ENCODE measurements at regions not wholly inside any gene's neighbourhood (a gene's known extent, or its start where the extent isn't known, plus 50 kb on each side); places are given as distances from the start of the nearest gene placed in this dataset.

DNA sequence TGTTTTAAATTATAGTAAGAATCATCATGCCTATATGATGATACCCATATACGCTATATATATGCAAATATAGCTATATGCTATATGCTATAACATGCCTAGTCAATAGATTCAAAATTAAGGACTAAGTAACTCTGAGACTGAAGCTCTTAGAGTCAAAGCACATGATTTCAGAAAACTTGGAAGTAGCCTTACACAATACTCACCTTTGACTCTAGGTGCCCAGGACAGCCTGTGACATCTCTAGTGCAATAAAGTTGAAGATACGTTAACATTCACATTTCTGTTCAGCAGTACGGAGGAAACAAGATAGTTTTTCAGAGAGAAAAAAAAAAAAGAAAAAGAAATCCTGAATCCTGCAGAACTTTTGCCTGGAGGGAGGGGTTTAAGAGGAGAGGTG lies 149.7 kb upstream of the PIK3C3 start:
- Histone ChIP-seq H3K4me1 (ENCODE audit: control insufficient read depth in 2 of 2, insufficient read depth in 1 of 2, low read depth in 1 of 2, low read length in 2 of 2) (no peaks in the 10 kb centered on the region), H4K8ac (ENCODE audit: low read depth, low read length) (no peak overlapping the region), H3K79me1 (ENCODE audit: low read depth, low read length) (no peaks in the 10 kb centered on the region), H2BK12ac (ENCODE audit: low read length) (no peak overlapping the region), H3K23ac (ENCODE audit: low read depth, low read length, poor library complexity) (no peak overlapping the region), H2BK5ac (ENCODE audit: low read length) (no peak overlapping the region), H2AK5ac (ENCODE audit: low read depth, low read length) (no peak overlapping the region), H3K9me3 (replicated peaks in 1 of 2; ENCODE audit: control insufficient read depth in 2 of 2, insufficient read depth in 1 of 2, low read depth in 1 of 2, low read length in 2 of 2) (no peaks in the 10 kb centered on the region), H2BK120ac (ENCODE audit: low read depth, low read length) (no peak overlapping the region), H3K4me2 (ENCODE audit: insufficient read depth, low read length, poor library complexity, severe bottlenecking) (no peak overlapping the region), H3K9ac (ENCODE audit: low read depth, low read length, poor library complexity) (no peak overlapping the region), H3K36me3 (replicated peaks in 1 of 2; ENCODE audit: control insufficient read depth in 2 of 2, insufficient read depth in 2 of 2, low read length in 2 of 2) (no peaks in the 10 kb centered on the region), H3K18ac (ENCODE audit: low read length) (no peak overlapping the region), H2AFZ (ENCODE audit: low read length) (no peak overlapping the region), H3K27ac (replicated peaks; ENCODE audit: low read length) (no peak overlapping the region), H3K14ac (ENCODE audit: low read length) (no peak overlapping the region), H3K4me3 (ENCODE audit: low read length in 2 of 2) (no peak overlapping the region), H3K4ac (ENCODE audit: low read length) (no peak overlapping the region), H2BK15ac (ENCODE audit: low read length) (no peak overlapping the region), H3K27me3 (ENCODE audit: control insufficient read depth in 3 of 3, insufficient read depth in 3 of 3, low read depth in 1 of 3, low read length in 3 of 3) (no peaks in the 10 kb centered on the region), H4K91ac (ENCODE audit: low read depth, low read length, poor library complexity) (no peak overlapping the region)
- no CpG with 5 or more reads among the region's 3 CpGs for WGBS, 2 donors (ENCODE audit: extremely low coverage in 2 of 2, insufficient read length in 2 of 2, insufficient replicate concordance in 1 of 2)
- DNase-seq (ENCODE audit: low spot score) = no peak

DNA sequence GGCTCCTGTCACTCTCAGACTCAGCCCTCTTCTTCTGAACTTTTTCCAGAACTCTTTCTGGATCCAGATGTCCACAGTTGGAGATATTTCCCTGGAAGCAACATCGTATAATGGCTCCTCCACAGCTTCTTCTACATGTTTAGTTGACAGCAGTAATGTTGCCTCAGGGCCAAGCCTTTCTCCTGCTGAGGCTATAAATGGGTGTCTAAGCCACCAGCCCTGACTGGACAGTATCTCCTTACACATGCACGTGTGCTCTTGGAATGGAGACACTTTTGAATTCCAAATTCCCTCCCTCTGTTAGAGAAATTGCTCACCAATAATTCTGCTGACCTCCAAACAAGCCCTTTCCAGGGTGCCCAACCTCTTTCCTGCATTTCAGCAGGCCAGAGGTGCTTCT lies 156.2 kb upstream of the PIK3C3 start:
- no peak overlapping the region for H2BK12ac ChIP-seq (ENCODE audit: low read length)
- no CpG with 5 or more reads among the region's 2 CpGs for WGBS, 2 donors (ENCODE audit: extremely low coverage in 2 of 2, insufficient read length in 2 of 2, insufficient replicate concordance in 1 of 2)

GRCh38 chr18:41790687-41791086 lies 164.3 kb upstream of the PIK3C3 start:
- Histone ChIP-seq H3K14ac (ENCODE audit: low read length) (no peak overlapping the region), H2AFZ (ENCODE audit: low read length) (no peak overlapping the region), H3K36me3 (replicated peaks in 1 of 2; ENCODE audit: control insufficient read depth in 2 of 2, insufficient read depth in 2 of 2, low read length in 2 of 2) (no peaks in the 10 kb centered on the region), H3K18ac (ENCODE audit: low read length) (no peak overlapping the region), H3K4me1 (ENCODE audit: control insufficient read depth in 2 of 2, insufficient read depth in 1 of 2, low read depth in 1 of 2, low read length in 2 of 2) (no peaks in the 10 kb centered on the region), H3K27ac (replicated peaks; ENCODE audit: low read length) (no peak overlapping the region), H2BK12ac (ENCODE audit: low read length) (no peak overlapping the region), H2BK120ac (ENCODE audit: low read depth, low read length) (no peak overlapping the region), H3K23ac (ENCODE audit: low read depth, low read length, poor library complexity) (no peak overlapping the region), H4K8ac (ENCODE audit: low read depth, low read length) (no peak overlapping the region), H3K9ac (ENCODE audit: low read depth, low read length, poor library complexity) (no peak overlapping the region), H4K91ac (ENCODE audit: low read depth, low read length, poor library complexity) (no peak overlapping the region), H2BK5ac (ENCODE audit: low read length) (no peak overlapping the region), H2AK5ac (ENCODE audit: low read depth, low read length) (no peak overlapping the region), H3K27me3 (ENCODE audit: control insufficient read depth in 3 of 3, insufficient read depth in 3 of 3, low read depth in 1 of 3, low read length in 3 of 3) (no peaks in the 10 kb centered on the region), H2BK15ac (ENCODE audit: low read length) (no peak overlapping the region), H3K4ac (ENCODE audit: low read length) (no peak overlapping the region), H3K9me3 (replicated peaks in 1 of 2; ENCODE audit: control insufficient read depth in 2 of 2, insufficient read depth in 1 of 2, low read depth in 1 of 2, low read length in 2 of 2) (peaks cover 0 to 8% of the 10 kb centered on the region in 2 donors), H3K79me1 (ENCODE audit: low read depth, low read length) (no peaks in the 10 kb centered on the region), H3K4me3 (ENCODE audit: low read length in 2 of 2) (no peak overlapping the region), H3K4me2 (ENCODE audit: insufficient read depth, low read length, poor library complexity, severe bottlenecking) (no peak overlapping the region)
- no peak for DNase-seq (ENCODE audit: low spot score)
- WGBS, 2 donors (ENCODE audit: extremely low coverage in 2 of 2, insufficient read length in 2 of 2, insufficient replicate concordance in 1 of 2) = no CpG with 5 or more reads among the region's 5 CpGs

More for the DNA sequence above, 156.2 kb upstream of the PIK3C3 start:
- Histone ChIP-seq H3K36me3 (replicated peaks in 1 of 2; ENCODE audit: control insufficient read depth in 2 of 2, insufficient read depth in 2 of 2, low read length in 2 of 2) (no peaks in the 10 kb centered on the region), H4K8ac (ENCODE audit: low read depth, low read length) (no peak overlapping the region), H4K91ac (ENCODE audit: low read depth, low read length, poor library complexity) (no peak overlapping the region), H2BK5ac (ENCODE audit: low read length) (no peak overlapping the region), H3K14ac (ENCODE audit: low read length) (no peak overlapping the region), H3K23ac (ENCODE audit: low read depth, low read length, poor library complexity) (no peak overlapping the region), H2BK15ac (ENCODE audit: low read length) (no peak overlapping the region), H2AK5ac (ENCODE audit: low read depth, low read length) (no peak overlapping the region), H3K4me3 (ENCODE audit: low read length in 2 of 2) (no peak overlapping the region), H3K79me1 (ENCODE audit: low read depth, low read length) (no peaks in the 10 kb centered on the region), H3K9ac (ENCODE audit: low read depth, low read length, poor library complexity) (no peak overlapping the region), H3K27me3 (ENCODE audit: control insufficient read depth in 3 of 3, insufficient read depth in 3 of 3, low read depth in 1 of 3, low read length in 3 of 3) (no peaks in the 10 kb centered on the region), H2AFZ (ENCODE audit: low read length) (no peak overlapping the region), H3K4me2 (ENCODE audit: insufficient read depth, low read length, poor library complexity, severe bottlenecking) (no peak overlapping the region), H3K18ac (ENCODE audit: low read length) (no peak overlapping the region), H2BK120ac (ENCODE audit: low read depth, low read length) (no peak overlapping the region), H3K9me3 (replicated peaks in 1 of 2; ENCODE audit: control insufficient read depth in 2 of 2, insufficient read depth in 1 of 2, low read depth in 1 of 2, low read length in 2 of 2) (no peaks in the 10 kb centered on the region), H3K27ac (replicated peaks; ENCODE audit: low read length) (no peak overlapping the region), H3K4me1 (ENCODE audit: control insufficient read depth in 2 of 2, insufficient read depth in 1 of 2, low read depth in 1 of 2, low read length in 2 of 2) (no peaks in the 10 kb centered on the region), H3K4ac (ENCODE audit: low read length) (no peak overlapping the region)
- DNase-seq (ENCODE audit: low spot score) = no peak

DNA sequence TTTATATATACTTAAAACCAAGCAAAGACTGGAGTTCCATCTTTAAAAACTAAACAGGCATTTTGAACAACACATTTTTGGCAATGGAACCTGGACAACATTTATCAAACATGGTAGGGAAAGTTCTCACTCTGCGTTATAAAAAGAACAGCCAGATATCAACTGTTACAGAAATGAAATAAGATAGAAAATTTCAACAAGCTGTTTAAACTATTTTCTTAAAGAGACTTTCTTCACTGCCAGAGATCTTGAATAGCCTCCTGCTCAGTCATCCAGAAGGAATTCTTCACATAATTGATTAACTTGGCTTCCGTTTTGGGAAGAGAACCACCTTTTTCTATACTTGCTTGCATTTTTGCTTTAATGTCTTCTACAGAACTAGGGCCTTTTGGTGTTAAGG lies 166.0 kb upstream of the PIK3C3 start:
- Histone ChIP-seq H2BK12ac (ENCODE audit: low read length) (no peak overlapping the region), H3K14ac (ENCODE audit: low read length) (no peak overlapping the region), H2BK120ac (ENCODE audit: low read depth, low read length) (no peak overlapping the region), H2BK15ac (ENCODE audit: low read length) (no peak overlapping the region), H3K9ac (ENCODE audit: low read depth, low read length, poor library complexity) (no peak overlapping the region), H3K18ac (ENCODE audit: low read length) (no peak overlapping the region), H3K23ac (ENCODE audit: low read depth, low read length, poor library complexity) (no peak overlapping the region), H3K4me3 (ENCODE audit: low read length in 2 of 2) (no peak overlapping the region), H3K9me3 (replicated peaks in 1 of 2; ENCODE audit: control insufficient read depth in 2 of 2, insufficient read depth in 1 of 2, low read depth in 1 of 2, low read length in 2 of 2) (peaks cover 0 to 8% of the 10 kb centered on the region in 2 donors), H3K79me1 (ENCODE audit: low read depth, low read length) (no peaks in the 10 kb centered on the region), H2AK5ac (ENCODE audit: low read depth, low read length) (no peak overlapping the region), H3K27ac (replicated peaks; ENCODE audit: low read length) (no peak overlapping the region), H2AFZ (ENCODE audit: low read length) (no peak overlapping the region), H3K27me3 (ENCODE audit: control insufficient read depth in 3 of 3, insufficient read depth in 3 of 3, low read depth in 1 of 3, low read length in 3 of 3) (no peaks in the 10 kb centered on the region), H3K4me1 (ENCODE audit: control insufficient read depth in 2 of 2, insufficient read depth in 1 of 2, low read depth in 1 of 2, low read length in 2 of 2) (no peaks in the 10 kb centered on the region), H4K8ac (ENCODE audit: low read depth, low read length) (no peak overlapping the region), H2BK5ac (ENCODE audit: low read length) (no peak overlapping the region), H4K91ac (ENCODE audit: low read depth, low read length, poor library complexity) (no peak overlapping the region), H3K4ac (ENCODE audit: low read length) (no peak overlapping the region), H3K36me3 (replicated peaks in 1 of 2; ENCODE audit: control insufficient read depth in 2 of 2, insufficient read depth in 2 of 2, low read length in 2 of 2) (no peaks in the 10 kb centered on the region), H3K4me2 (ENCODE audit: insufficient read depth, low read length, poor library complexity, severe bottlenecking) (no peak overlapping the region)
- DNase-seq (ENCODE audit: low spot score) = no peak
- no CpG with 5 or more reads among the region's 2 CpGs for WGBS, 2 donors (ENCODE audit: extremely low coverage in 2 of 2, insufficient read length in 2 of 2, insufficient replicate concordance in 1 of 2)

All from neuronal stem cell (in vitro differentiated cells).